ENCODE measurements at regions not wholly inside any gene's neighbourhood (a gene's known extent, or its start where the extent isn't known, plus 50 kb on each side); places are given as distances from the start of the nearest gene placed in this dataset.

- H3K27ac ChIP-seq (ENCODE audit: low read depth, low read length) = no peak overlapping the region
- H3K4me3 Mint-ChIP-seq (ENCODE audit: unreplicated experiment) = no peak overlapping the region
- H2AFZ ChIP-seq (ENCODE audit: low read depth, low read length) = no peak overlapping the region
- no peak overlapping the region for H3K9ac ChIP-seq (ENCODE audit: low read length)
- H3K27me3 ChIP-seq (ENCODE audit: insufficient read depth, low read length) = no peaks in the 10 kb centered on the region
- FAIRE-seq = no peak
- no peaks in the 10 kb centered on the region for H3K36me3 Mint-ChIP-seq (ENCODE audit: low read depth, unreplicated experiment)
- no peak for DNase-seq (ENCODE audit: low read depth)
- H4K20me1 ChIP-seq (ENCODE audit: insufficient read depth, low read length) = no peaks in the 10 kb centered on the region
- no peaks in the 10 kb centered on the region for H3K9me3 Mint-ChIP-seq (ENCODE audit: unreplicated experiment)
- no peaks in the 10 kb centered on the region for H3K79me2 ChIP-seq (ENCODE audit: insufficient read depth, low read length)
- no peaks in the 10 kb centered on the region for H3K36me3 ChIP-seq (ENCODE audit: insufficient read depth, low read length)
- no peak overlapping the region for H3K4me3 ChIP-seq (ENCODE audit: insufficient read depth, low read depth, low read length)
- no peaks in the 10 kb centered on the region for H3K4me1 Mint-ChIP-seq (ENCODE audit: low read depth, unreplicated experiment)
- no peak overlapping the region for H3K27ac Mint-ChIP-seq (ENCODE audit: unreplicated experiment)
- TF ChIP-seq EZH2 (IDR thresholded peaks at IDR 0.05; ENCODE audit: insufficient read depth, low read length) = no peak
- no peak for TF ChIP-seq CTCF (IDR thresholded peaks at IDR 0.05; ENCODE audit: insufficient read depth, low read depth, low read length)
- no peak overlapping the region for H3K4me2 ChIP-seq (ENCODE audit: low read length)
- H3K27me3 Mint-ChIP-seq (ENCODE audit: low read depth, unreplicated experiment) = no peaks in the 10 kb centered on the region
- no peaks in the 10 kb centered on the region for H3K9me3 ChIP-seq (ENCODE audit: insufficient read depth, low read depth, low read length)
- H3K4me1 ChIP-seq (ENCODE audit: insufficient read depth, low read length) = no peaks in the 10 kb centered on the region
Measured at GRCh38 chr14:85943192-85943591, 413.2 kb downstream of the FLRT2 start.

GRCh38 chr14:85934886-85935254 is 404.9 kb downstream of the FLRT2 start:
- peak overlapping the region; percentile 15 for H2AFZ ChIP-seq (ENCODE audit: low read depth, low read length)
- H3K4me1 Mint-ChIP-seq (ENCODE audit: low read depth, unreplicated experiment) = no peaks in the 10 kb centered on the region
- H3K4me2 ChIP-seq (ENCODE audit: low read length) = peak overlapping the region; percentile 39
- H3K36me3 Mint-ChIP-seq (ENCODE audit: low read depth, unreplicated experiment) = no peaks in the 10 kb centered on the region
- H3K27me3 Mint-ChIP-seq (ENCODE audit: low read depth, unreplicated experiment) = no peaks in the 10 kb centered on the region
- no peak overlapping the region for H3K27ac ChIP-seq (ENCODE audit: low read depth, low read length)
- TF ChIP-seq EZH2 (IDR thresholded peaks at IDR 0.05; ENCODE audit: insufficient read depth, low read length) (no peak), CTCF (IDR thresholded peaks at IDR 0.05; ENCODE audit: insufficient read depth, low read depth, low read length) (no peak)
- FAIRE-seq (no peak), DNase-seq (ENCODE audit: low read depth) (no peak)
- no peaks in the 10 kb centered on the region for H3K36me3 ChIP-seq (ENCODE audit: insufficient read depth, low read length)
- H3K4me3 Mint-ChIP-seq (ENCODE audit: unreplicated experiment) = no peak overlapping the region
- no peaks in the 10 kb centered on the region for H3K79me2 ChIP-seq (ENCODE audit: insufficient read depth, low read length)
- H3K9ac ChIP-seq (ENCODE audit: low read length) = no peak overlapping the region
- H3K27me3 ChIP-seq (ENCODE audit: insufficient read depth, low read length) = no peaks in the 10 kb centered on the region
- H3K27ac Mint-ChIP-seq (ENCODE audit: unreplicated experiment) = no peak overlapping the region
- H3K4me1 ChIP-seq (ENCODE audit: insufficient read depth, low read length) = no peaks in the 10 kb centered on the region
- H3K9me3 Mint-ChIP-seq (ENCODE audit: unreplicated experiment) = peaks cover 8% of the 10 kb centered on the region
- H3K9me3 ChIP-seq (ENCODE audit: insufficient read depth, low read depth, low read length) = no peaks in the 10 kb centered on the region
- H4K20me1 ChIP-seq (ENCODE audit: insufficient read depth, low read length) = no peaks in the 10 kb centered on the region
- H3K4me3 ChIP-seq (ENCODE audit: insufficient read depth, low read depth, low read length) = peak overlapping the region; percentile 43

- no peaks in the 10 kb centered on the region for H3K4me1 ChIP-seq (ENCODE audit: insufficient read depth, low read length)
- Mint-ChIP-seq H3K4me3 (ENCODE audit: unreplicated experiment) (no peak overlapping the region), H3K27me3 (ENCODE audit: low read depth, unreplicated experiment) (no peaks in the 10 kb centered on the region), H3K4me1 (ENCODE audit: low read depth, unreplicated experiment) (no peaks in the 10 kb centered on the region), H3K27ac (ENCODE audit: unreplicated experiment) (no peak overlapping the region), H3K36me3 (ENCODE audit: low read depth, unreplicated experiment) (no peaks in the 10 kb centered on the region), H3K9me3 (ENCODE audit: unreplicated experiment) (peaks cover 8% of the 10 kb centered on the region)
- H3K79me2 ChIP-seq (ENCODE audit: insufficient read depth, low read length) = no peaks in the 10 kb centered on the region
- DNase-seq (ENCODE audit: low read depth) = no peak
- H3K27ac ChIP-seq (ENCODE audit: low read depth, low read length) = no peak overlapping the region
- H3K9ac ChIP-seq (ENCODE audit: low read length) = no peak overlapping the region
- no peaks in the 10 kb centered on the region for H3K36me3 ChIP-seq (ENCODE audit: insufficient read depth, low read length)
- H2AFZ ChIP-seq (ENCODE audit: low read depth, low read length) = peak overlapping the region; percentile 15
- TF ChIP-seq CTCF (IDR thresholded peaks at IDR 0.05; ENCODE audit: insufficient read depth, low read depth, low read length) = no peak
- no peak for TF ChIP-seq EZH2 (IDR thresholded peaks at IDR 0.05; ENCODE audit: insufficient read depth, low read length)
- no peak for FAIRE-seq
- no peaks in the 10 kb centered on the region for H3K9me3 ChIP-seq (ENCODE audit: insufficient read depth, low read depth, low read length)
- peak overlapping the region; percentile 39 for H3K4me2 ChIP-seq (ENCODE audit: low read length)
- no peaks in the 10 kb centered on the region for H3K27me3 ChIP-seq (ENCODE audit: insufficient read depth, low read length)
- no peaks in the 10 kb centered on the region for H4K20me1 ChIP-seq (ENCODE audit: insufficient read depth, low read length)
- H3K4me3 ChIP-seq (ENCODE audit: insufficient read depth, low read depth, low read length) = peak overlapping the region; percentile 43
Measured at GRCh38 chr14:85934123-85934885, 404.4 kb downstream of the FLRT2 start.
